GM18520 (cell line): ENCODE measurements at regions not wholly inside any gene's neighbourhood (a gene's known extent, or its start where the extent isn't known, plus 50 kb on each side); places are given as distances from the start of the nearest gene placed in this dataset.
A peak's percentile ranks its signal among the peaks of the same experiment; 100 is the strongest.

ENCODE experiments used
- ATAC-seq: cut with Tn5 transposase; IDR thresholded peaks from one replicate; pipeline ENCODE4 v1.9.1; 2021; ENCODE audit not compliant: unreplicated experiment

- ATAC-seq = peak; percentile 74
Measured at GRCh38 chr2:126359494-126359893, 296.5 kb upstream of the GYPC start.

- ATAC-seq = no peak
Measured at GRCh38 chr2:126367361-126367760, 288.6 kb upstream of the GYPC start.

GRCh38 chr2:126368758-126369157 lies 287.2 kb upstream of the GYPC start:
- ATAC-seq = no peak

- no peak for ATAC-seq
Measured at GRCh38 chr2:126370201-126370600, 285.8 kb upstream of the GYPC start.

- no peak for ATAC-seq
Measured at GRCh38 chr2:126372406-126372805, 283.6 kb upstream of the GYPC start.

GRCh38 chr2:126378176-126378575 lies 277.8 kb upstream of the GYPC start:
- ATAC-seq = no peak

DNA sequence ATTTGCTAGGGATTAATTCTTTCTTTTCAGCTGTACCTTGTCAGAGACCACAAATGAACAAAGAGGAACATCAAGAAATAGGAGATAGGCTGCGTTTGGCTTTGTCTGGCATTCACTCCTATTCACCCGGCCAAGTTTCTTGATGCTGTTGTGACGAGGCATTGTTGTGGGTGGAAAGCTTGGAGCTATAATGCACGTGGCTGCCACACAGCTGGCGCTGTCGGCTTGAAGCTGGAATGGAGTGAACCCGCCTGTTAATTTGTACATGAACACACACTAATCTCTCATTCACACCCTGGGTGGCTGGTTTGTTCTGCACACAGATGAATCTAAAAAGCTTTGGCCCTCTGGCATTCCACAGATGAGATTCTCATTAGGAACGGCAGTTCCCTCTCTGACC lies 274.9 kb upstream of the GYPC start:
- ATAC-seq = no peak

- no peak for ATAC-seq
Measured at GRCh38 chr2:126382998-126383397, 273.0 kb upstream of the GYPC start.

DNA sequence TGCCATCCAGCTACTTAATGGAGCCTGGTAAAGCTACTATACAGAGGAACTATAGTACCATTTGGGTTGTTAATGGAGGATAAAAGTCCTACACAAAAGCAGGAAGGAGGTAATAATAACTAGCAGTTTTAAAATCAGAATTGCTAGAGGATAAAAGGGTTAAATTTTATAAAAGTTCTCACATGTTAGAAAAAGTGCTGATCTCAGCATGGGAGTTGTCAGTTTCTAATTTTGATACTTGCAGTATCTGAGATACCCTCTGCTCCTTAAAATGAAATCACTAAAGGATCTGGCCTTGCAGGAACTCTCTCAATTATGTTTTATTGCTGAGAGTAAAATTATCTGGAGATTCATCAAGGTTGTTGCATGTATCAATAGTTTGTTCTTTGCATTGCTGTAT lies 272.2 kb upstream of the GYPC start:
- no peak for ATAC-seq

GRCh38 chr2:126385441-126385840 lies 270.5 kb upstream of the GYPC start:
- no peak for ATAC-seq

GRCh38 chr2:126385983-126386382 lies 270.0 kb upstream of the GYPC start:
- no peak for ATAC-seq

GRCh38 chr2:126389446-126389845 lies 266.5 kb upstream of the GYPC start:
- ATAC-seq = no peak

DNA sequence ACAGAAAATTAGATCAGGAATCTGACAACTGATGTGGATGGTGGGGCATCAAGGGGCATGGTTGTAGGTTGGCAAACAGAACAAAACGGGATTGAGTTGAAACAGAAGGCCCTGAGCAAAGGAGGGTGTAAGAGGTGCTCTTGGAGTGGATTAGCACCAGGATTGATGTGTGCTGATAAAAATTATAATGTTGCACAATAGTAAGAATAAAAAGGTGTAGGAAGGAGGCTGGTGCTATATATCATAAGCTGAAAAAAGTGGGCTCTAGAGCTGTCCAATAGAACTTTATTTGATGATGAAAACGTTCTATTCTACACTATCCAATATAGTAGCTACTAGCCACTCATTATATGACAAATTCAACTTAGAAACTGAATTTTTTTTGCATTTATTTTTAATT lies 263.1 kb upstream of the GYPC start:
- no peak for ATAC-seq

DNA sequence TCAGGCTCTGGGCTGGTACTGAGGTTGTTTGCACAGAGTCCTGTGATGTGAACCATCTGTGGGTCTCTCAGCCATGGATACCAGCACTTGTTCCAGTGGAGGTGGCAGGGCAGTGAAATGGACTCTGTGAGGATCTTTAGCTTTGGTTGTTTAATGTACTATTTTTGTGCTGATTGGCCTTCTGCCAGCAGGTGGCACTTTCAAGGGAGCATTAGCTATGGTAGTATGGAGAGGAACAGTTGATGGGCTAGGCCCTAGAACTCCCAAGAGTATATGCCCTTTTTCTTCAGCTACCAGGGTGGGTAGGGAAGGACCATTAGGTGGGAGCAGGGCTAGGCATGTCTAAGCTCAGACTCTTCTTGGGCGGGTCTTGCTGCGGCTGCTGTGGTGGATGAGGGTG lies 257.0 kb upstream of the GYPC start:
- ATAC-seq = peak; percentile 41

GRCh38 chr2:126403039-126403628 lies 252.8 kb upstream of the GYPC start:
- no peak for ATAC-seq

DNA sequence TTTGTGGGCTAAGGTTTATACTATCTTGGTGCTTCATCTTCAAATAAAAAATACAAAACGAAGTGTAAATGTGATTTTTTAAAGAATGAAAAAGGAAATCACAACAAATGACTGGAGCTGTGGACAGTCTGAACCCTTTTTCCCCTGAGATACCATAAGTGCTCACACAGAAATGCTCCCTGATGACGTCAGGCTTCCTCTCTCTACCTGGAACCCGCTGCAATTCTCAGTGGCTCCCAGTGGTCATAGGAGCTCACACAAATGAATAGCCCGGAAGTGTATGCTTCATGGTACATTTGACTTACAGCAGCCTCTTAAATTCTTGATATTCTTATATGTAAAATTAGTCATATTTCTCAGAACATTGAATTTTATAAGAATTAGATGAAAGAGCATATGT lies 249.7 kb upstream of the GYPC start:
- no peak for ATAC-seq

DNA sequence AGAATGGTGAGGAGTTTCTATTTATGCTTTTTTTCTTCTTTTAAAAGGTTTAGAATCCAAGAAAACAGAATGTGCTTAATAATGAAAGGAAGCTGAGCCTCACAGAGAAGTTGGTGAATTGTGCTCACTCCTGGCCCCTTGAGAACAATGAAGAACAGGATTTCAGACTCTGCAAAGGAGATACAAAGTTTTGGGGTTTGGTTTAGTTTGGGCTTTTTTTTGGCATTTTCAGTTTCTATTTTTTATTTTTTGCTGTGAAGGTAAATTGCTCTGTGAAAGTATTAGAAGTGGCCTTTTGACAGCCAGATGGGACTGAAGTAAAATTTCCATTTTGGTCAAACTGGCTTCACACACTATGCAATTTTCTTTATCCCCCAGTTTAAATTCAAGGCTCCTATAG lies 247.3 kb upstream of the GYPC start:
- ATAC-seq = no peak

DNA sequence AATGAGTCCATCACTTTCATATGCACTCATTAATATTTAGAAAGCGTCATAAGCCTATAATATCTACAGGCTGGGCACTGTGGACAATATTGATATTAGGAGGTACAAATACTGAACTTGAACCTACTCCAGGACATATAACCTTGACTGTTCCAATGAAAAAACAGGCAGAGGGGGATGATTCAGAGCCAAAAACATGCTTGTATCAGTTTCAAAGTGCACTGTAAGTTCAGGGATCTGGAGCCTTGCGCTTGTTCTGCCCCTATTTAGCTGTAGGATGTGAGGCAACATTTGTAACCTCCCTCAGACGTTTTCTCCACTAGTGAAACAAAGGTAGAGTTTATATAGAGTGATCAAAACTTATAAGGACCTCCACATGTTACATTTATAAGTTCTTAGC lies 246.1 kb upstream of the GYPC start:
- no peak for ATAC-seq

- peak; percentile 85 for ATAC-seq
Measured at GRCh38 chr2:126413079-126413478, 242.9 kb upstream of the GYPC start.

GRCh38 chr2:126419403-126419802 lies 236.6 kb upstream of the GYPC start:
- ATAC-seq = no peak

DNA sequence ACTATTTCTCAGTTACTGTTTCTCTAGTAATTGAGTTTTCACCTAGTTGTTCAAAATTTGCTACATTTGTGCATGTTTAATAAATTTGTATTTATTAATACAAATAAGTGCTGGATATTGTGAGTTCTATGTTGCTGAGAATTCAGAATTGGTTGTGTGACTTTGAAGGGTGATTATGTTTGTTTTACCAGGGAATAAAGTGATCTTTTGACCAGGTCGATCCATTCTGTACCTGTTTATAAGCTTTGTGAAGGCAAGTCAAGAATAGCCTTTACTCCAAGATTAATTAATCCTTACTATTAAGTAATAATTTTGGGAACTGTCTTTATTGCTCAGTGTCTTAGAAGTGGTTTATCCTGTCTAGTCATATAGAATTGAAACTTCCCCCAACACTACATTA lies 230.0 kb upstream of the GYPC start:
- no peak for ATAC-seq

DNA sequence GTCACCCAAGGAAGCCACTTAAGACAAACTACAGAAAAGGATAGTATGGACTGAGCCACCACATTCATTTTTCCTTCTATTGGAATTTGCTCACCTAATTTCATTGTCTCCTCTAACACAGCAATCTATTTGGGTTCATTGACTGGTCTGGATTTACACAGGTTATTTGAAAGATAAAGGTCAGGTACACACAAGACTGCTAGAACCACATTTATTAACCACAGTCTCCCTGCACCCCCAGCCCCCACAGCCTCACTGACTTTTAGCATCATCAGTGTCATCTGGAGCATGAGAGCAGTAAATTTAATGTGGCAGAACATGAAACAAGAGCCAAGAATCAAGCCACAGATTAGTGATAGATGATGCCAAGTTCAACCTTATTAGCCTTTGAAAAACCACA lies 226.9 kb upstream of the GYPC start:
- ATAC-seq = no peak

GRCh38 chr2:126431136-126431535 lies 224.8 kb upstream of the GYPC start:
- no peak for ATAC-seq

GRCh38 chr2:126436411-126436810 lies 219.5 kb upstream of the GYPC start:
- no peak for ATAC-seq
